ENCODE measurements at regions not wholly inside any gene's neighbourhood (a gene's known extent, or its start where the extent isn't known, plus 50 kb on each side); places are given as distances from the start of the nearest gene placed in this dataset.

DNA sequence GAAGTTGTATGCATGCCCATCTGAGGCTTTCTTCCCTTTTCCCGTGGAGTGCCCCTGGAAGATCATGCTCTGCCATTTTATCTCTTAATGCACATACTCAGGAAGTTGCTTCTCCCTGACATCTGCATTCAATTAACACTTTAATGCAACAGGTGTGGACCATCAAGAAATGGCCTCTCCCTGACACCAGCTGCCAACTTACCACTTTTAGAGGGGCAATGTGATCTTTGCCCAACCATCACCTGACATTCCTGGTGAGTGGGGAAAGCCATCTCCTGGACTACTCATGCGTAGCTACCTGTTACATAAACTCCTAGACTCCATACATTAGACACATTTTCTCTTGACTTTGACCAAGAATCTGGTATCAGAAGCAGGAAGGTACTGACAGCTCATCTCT is 1450.4 kb upstream of the CDH9 start:
- 71% methylated on average over 2 of the region's 2 CpGs for WGBS
- Histone ChIP-seq H3K36me3 (no peaks in the 10 kb centered on the region), H3K4me3 (no peak overlapping the region), H3K27ac (no peak overlapping the region), H3K27me3 (no peaks in the 10 kb centered on the region), H3K4me1 (no peaks in the 10 kb centered on the region), H3K9me3 (no peaks in the 10 kb centered on the region)
- DNase-seq (ENCODE audit: low spot score in 2 of 2), result no peak
- TF ChIP-seq EP300 (IDR thresholded peaks at IDR 0.05), result no peak
- no peak for TF ChIP-seq CTCF (IDR thresholded peaks at IDR 0.05)

- TF ChIP-seq POLR2AphosphoS5 (IDR thresholded peaks at IDR 0.05) (no peak), CTCF (IDR thresholded peaks at IDR 0.05) (no peak), EP300 (IDR thresholded peaks at IDR 0.05) (no peak), POLR2A (IDR thresholded peaks at IDR 0.05) (no peak)
- DNase-seq (ENCODE audit: low spot score in 2 of 2), result no peak
- H3K4me3 ChIP-seq, result no peak overlapping the region
- WGBS, result 88% methylated on average over 21 of the region's 21 CpGs
- H3K27me3 ChIP-seq, result no peaks in the 10 kb centered on the region
- H3K27ac ChIP-seq, result no peak overlapping the region
- no peaks in the 10 kb centered on the region for H3K9me3 ChIP-seq
- no peaks in the 10 kb centered on the region for H3K4me1 ChIP-seq
- no peaks in the 10 kb centered on the region for H3K36me3 ChIP-seq
Observed at GRCh38 chr5:28483327-28484025, 1445.1 kb upstream of the CDH9 start.

DNA sequence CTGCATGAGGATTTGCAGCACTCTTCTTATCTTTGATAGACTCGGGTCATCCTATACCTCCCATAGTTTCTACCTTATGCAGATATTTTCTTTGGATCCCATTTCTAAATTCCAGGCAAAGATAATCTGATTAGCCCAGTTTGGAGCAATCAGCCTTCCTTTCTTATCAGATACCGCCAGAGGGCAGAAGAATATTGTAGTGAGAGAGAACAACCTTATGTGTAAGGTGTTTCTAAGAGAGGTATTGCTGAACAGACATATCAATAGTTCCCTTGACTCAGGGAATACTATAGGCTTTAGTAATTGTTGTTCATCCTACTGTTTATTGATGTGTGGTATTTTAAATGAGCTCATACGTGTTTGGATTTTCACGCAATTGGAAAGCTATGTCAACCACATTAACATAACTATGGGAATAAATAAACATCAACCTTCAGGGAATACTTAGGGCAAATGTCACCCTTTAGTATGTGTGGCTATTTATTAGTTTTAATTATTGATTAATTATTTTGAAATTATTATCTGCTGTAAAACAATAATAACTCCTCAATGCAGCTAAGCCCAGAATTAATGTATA is 1435.2 kb upstream of the CDH9 start:
- WGBS, result 69% methylated on average over 4 of the region's 4 CpGs

DNA sequence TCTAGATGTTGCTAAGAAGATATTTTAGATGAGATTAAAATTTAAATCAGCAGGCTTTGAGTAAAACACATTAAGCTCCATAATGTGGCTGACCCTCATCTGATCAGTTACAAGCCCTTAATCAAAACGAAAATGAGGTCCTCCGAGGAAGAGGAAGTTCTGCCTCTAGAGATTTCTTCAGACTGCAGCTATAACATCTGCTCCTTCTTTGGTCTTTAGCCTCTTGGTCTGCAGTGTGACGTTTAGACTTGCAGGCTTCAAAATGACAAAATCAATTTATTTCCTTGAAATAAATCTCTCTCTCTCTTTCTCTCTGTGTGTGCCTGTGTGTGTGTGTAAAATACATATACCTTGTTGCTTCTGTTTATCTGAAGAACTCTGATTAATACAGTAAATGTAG is 1429.8 kb upstream of the CDH9 start:
- 21% methylated on average over 3 of the region's 3 CpGs for WGBS
- Histone ChIP-seq H3K36me3 (no peaks in the 10 kb centered on the region), H3K9me3 (no peaks in the 10 kb centered on the region), H3K27ac (no peak overlapping the region), H3K4me3 (no peak overlapping the region), H3K27me3 (no peaks in the 10 kb centered on the region), H3K4me1 (no peaks in the 10 kb centered on the region)
- TF ChIP-seq EP300 (IDR thresholded peaks at IDR 0.05) (no peak), CTCF (IDR thresholded peaks at IDR 0.05) (no peak), POLR2A (IDR thresholded peaks at IDR 0.05) (no peak)
- no peak for DNase-seq (ENCODE audit: low spot score in 2 of 2)

More for the DNA sequence above, 1435.2 kb upstream of the CDH9 start:
- Histone ChIP-seq H3K27ac (no peak overlapping the region), H3K27me3 (no peaks in the 10 kb centered on the region), H3K4me3 (no peak overlapping the region), H3K9me3 (no peaks in the 10 kb centered on the region), H3K36me3 (no peaks in the 10 kb centered on the region), H3K4me1 (no peaks in the 10 kb centered on the region)
- DNase-seq (ENCODE audit: low spot score in 2 of 2), result no peak
- TF ChIP-seq POLR2AphosphoS5 (IDR thresholded peaks at IDR 0.05), result no peak
- TF ChIP-seq EP300 (IDR thresholded peaks at IDR 0.05), result no peak
- TF ChIP-seq CTCF (IDR thresholded peaks at IDR 0.05), result no peak
- no peak for TF ChIP-seq POLR2A (IDR thresholded peaks at IDR 0.05)

- Histone ChIP-seq H3K4me3 (no peak overlapping the region), H3K27ac (no peak overlapping the region), H3K27me3 (no peaks in the 10 kb centered on the region), H3K9me3 (no peaks in the 10 kb centered on the region), H3K4me1 (no peaks in the 10 kb centered on the region), H3K36me3 (no peaks in the 10 kb centered on the region)
- TF ChIP-seq CTCF (IDR thresholded peaks at IDR 0.05), result no peak
- TF ChIP-seq POLR2AphosphoS5 (IDR thresholded peaks at IDR 0.05), result no peak
- no peak for TF ChIP-seq POLR2A (IDR thresholded peaks at IDR 0.05)
- TF ChIP-seq EP300 (IDR thresholded peaks at IDR 0.05), result no peak
- 50% methylated on average over 4 of the region's 4 CpGs for WGBS
- no peak for DNase-seq (ENCODE audit: low spot score in 2 of 2)
Observed at GRCh38 chr5:28463728-28464127, 1425.3 kb upstream of the CDH9 start.
